GM23338 (cell line): ENCODE measurements at regions not wholly inside any gene's neighbourhood (a gene's known extent, or its start where the extent isn't known, plus 50 kb on each side); places are given as distances from the start of the nearest gene placed in this dataset.
A peak's percentile ranks its signal among the peaks of the same experiment; 100 is the strongest.

ENCODE experiments used
- ATAC-seq: fragments of 200-7000 bp; cut with Tn5 transposase; 3 replicates; pipeline ENCODE4 v1.9.1; 2020
- DNase-seq: peaks from one replicate; pipeline ENCODE4 v3.0.0-alpha.2; 2015; ENCODE audit warnings: low spot score
- H2AFZ ChIP-seq: fragments of 200-600 bp; sonication (generic); 2 replicates; pipeline ENCODE4 v1.8.0; 2016; ENCODE audit warnings: antibody characterized with exemption, mild to moderate bottlenecking, moderate library complexity
- H3F3A ChIP-seq: fragments of 200-600 bp; sonication (generic); replicated peaks from 2 replicates; pipeline ENCODE4 v1.8.0; 2017; ENCODE audit warnings: antibody characterized with exemption, mixed run types, low read depth
- H3K27ac ChIP-seq: fragments of 200-600 bp; sonication (generic); 2 replicates; pipeline ENCODE4 v1.6.1; 2016; ENCODE audit warnings: low read depth
- H3K27me3 ChIP-seq: fragments of 200-600 bp; sonication (generic); 2 replicates; pipeline ENCODE4 v1.8.0; 2016; ENCODE audit warnings: mild to moderate bottlenecking, mixed run types, moderate library complexity; ENCODE audit not compliant: insufficient read depth
- H3K36me3 ChIP-seq: fragments of 200-600 bp; sonication (generic); 2 replicates; pipeline ENCODE4 v1.8.0; 2016; ENCODE audit warnings: mild to moderate bottlenecking; ENCODE audit not compliant: insufficient read depth
- H3K4me1 ChIP-seq: fragments of 200-600 bp; sonication (generic); 2 replicates; pipeline ENCODE4 v1.8.0; 2016; ENCODE audit warnings: mild to moderate bottlenecking, moderate library complexity; ENCODE audit not compliant: insufficient read depth
- H3K4me2 ChIP-seq: fragments of 200-600 bp; sonication (generic); 2 replicates; pipeline ENCODE4 v1.7.1; 2017; ENCODE audit warnings: mixed run types
- H3K4me3 ChIP-seq: fragments of 200-600 bp; sonication (generic); 2 replicates; pipeline ENCODE4 v1.6.1; 2016; ENCODE audit warnings: mixed run types
- H3K79me2 ChIP-seq: fragments of 200-600 bp; sonication (generic); replicated peaks from 2 replicates; pipeline ENCODE4 v1.8.0; 2017; ENCODE audit warnings: mild to moderate bottlenecking; ENCODE audit not compliant: insufficient read depth
- H3K9me2 ChIP-seq: fragments of 200-600 bp; sonication (generic); 2 replicates; pipeline ENCODE4 v1.8.0; 2017; ENCODE audit not compliant: insufficient read depth
- H4K20me1 ChIP-seq: fragments of 200-600 bp; sonication (generic); replicated peaks from 2 replicates; pipeline ENCODE4 v1.8.0; 2017; ENCODE audit warnings: mild to moderate bottlenecking; ENCODE audit not compliant: insufficient read depth
- H3K27ac Mint-ChIP-seq: 2 replicates; pipeline ENCODE4 v1.8.0; 2020; ENCODE audit warnings: inconsistent platforms, mild to moderate bottlenecking, moderate library complexity, mixed read lengths
- H3K27me3 Mint-ChIP-seq: 3 replicates; pipeline ENCODE4 v1.8.0; 2022; ENCODE audit warnings: low read depth, mild to moderate bottlenecking, moderate library complexity, mixed read lengths, inconsistent platforms; ENCODE audit not compliant: insufficient read depth, poor library complexity
- H3K36me3 Mint-ChIP-seq: 3 replicates; pipeline ENCODE4 v1.8.0; 2021; ENCODE audit warnings: low read depth, mild to moderate bottlenecking, inconsistent platforms, moderate library complexity, mixed read lengths
- H3K4me1 Mint-ChIP-seq: 3 replicates; pipeline ENCODE4 v1.8.0; 2020; ENCODE audit warnings: mild to moderate bottlenecking, inconsistent platforms, mixed read lengths
- H3K4me3 Mint-ChIP-seq: 3 replicates; pipeline ENCODE4 v1.8.0; 2021; ENCODE audit warnings: moderate library complexity, mild to moderate bottlenecking, inconsistent platforms, mixed read lengths
- H3K9me3 Mint-ChIP-seq: 3 replicates; pipeline ENCODE4 v1.8.0; 2020; ENCODE audit warnings: moderate library complexity, mild to moderate bottlenecking, inconsistent platforms, mixed read lengths
- EZH2 ChIP-seq: fragments of 200-600 bp; sonication (generic); IDR thresholded peaks from one replicate; pipeline ENCODE4 v1.8.0; 2017; ENCODE audit warnings: antibody characterized with exemption, mild to moderate bottlenecking, low read depth; ENCODE audit not compliant: unreplicated experiment
- JUNB ChIP-seq: IDR thresholded peaks from one replicate; pipeline ENCODE4 v1.6.1; 2016; ENCODE audit warnings: antibody characterized with exemption; ENCODE audit not compliant: unreplicated experiment
- NANOG ChIP-seq: IDR thresholded peaks from 2 replicates; pipeline ENCODE4 v1.6.1; 2016; ENCODE audit warnings: antibody characterized with exemption, borderline replicate concordance
- POLR2AphosphoS5 ChIP-seq: IDR thresholded peaks from 2 replicates; pipeline ENCODE4 v1.6.1; 2016; ENCODE audit warnings: antibody characterized with exemption, low read depth
- STAT1 ChIP-seq: IDR thresholded peaks from one replicate; pipeline ENCODE4 v1.6.1; 2016; ENCODE audit warnings: antibody characterized with exemption; ENCODE audit not compliant: unreplicated experiment
- ZNF114 ChIP-seq: fragments of 250-450 bp; sonication (Bioruptor Pico); IDR thresholded peaks from 2 replicates; pipeline ENCODE4 v1.5.0; 2020; ENCODE audit warnings: mild to moderate bottlenecking, moderate library complexity
- ZNF331 ChIP-seq: fragments of 250-450 bp; sonication (Bioruptor Pico); IDR thresholded peaks from 2 replicates; pipeline ENCODE4 v1.5.0; 2020; ENCODE audit warnings: low read depth, mild to moderate bottlenecking, moderate library complexity
- ZNF462 ChIP-seq: fragments of 250-450 bp; sonication (Bioruptor Pico); IDR thresholded peaks from 2 replicates; pipeline ENCODE4 v1.5.0; 2020; ENCODE audit warnings: mild to moderate bottlenecking, moderate library complexity
- TF ChIP-seq, protein P1 (sequence below): IDR thresholded peaks from 2 replicates; pipeline ENCODE4 v1.6.1; 2016; ENCODE audit warnings: antibody characterized with exemption

DNA sequence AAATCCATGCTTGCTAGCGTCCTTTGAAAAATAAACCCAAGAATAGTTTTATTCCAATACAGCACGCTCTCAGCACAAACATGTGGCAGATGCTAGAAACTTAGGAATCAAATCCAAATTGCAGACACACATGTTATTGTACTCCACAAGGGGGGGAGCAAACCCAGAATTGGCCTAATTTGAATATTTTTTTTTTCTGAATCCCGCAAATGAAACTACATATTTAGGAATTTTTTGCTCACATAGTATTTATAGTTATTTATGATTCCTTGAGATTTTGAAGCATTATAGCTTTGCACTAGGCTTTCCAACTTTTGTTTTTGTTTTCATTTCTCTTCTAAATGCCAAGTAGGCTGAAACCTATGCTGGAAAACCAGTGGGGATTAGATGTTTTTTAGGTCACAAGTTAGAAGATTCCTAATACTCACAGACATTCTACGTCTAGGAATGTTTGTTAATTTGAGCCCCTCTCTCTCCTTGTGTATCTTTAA, 59.3 kb upstream of the CDH11 start (continued):
- TF ChIP-seq EZH2 (no peak), POLR2AphosphoS5 (no peak)
- TF ChIP-seq, protein P1, sequence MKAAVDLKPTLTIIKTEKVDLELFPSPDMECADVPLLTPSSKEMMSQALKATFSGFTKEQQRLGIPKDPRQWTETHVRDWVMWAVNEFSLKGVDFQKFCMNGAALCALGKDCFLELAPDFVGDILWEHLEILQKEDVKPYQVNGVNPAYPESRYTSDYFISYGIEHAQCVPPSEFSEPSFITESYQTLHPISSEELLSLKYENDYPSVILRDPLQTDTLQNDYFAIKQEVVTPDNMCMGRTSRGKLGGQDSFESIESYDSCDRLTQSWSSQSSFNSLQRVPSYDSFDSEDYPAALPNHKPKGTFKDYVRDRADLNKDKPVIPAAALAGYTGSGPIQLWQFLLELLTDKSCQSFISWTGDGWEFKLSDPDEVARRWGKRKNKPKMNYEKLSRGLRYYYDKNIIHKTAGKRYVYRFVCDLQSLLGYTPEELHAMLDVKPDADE = no peak

- H3K4me2 ChIP-seq = no peak overlapping the region
- no peak overlapping the region for H3K4me3 Mint-ChIP-seq
- no peaks in the 10 kb centered on the region for H3F3A ChIP-seq
- H3K9me2 ChIP-seq = peaks cover 3% of the 10 kb centered on the region; the same call in 1 of the 2 replicates
- no peak overlapping the region for H3K4me3 ChIP-seq
- no peak overlapping the region; the same call in 1 of the 2 replicates for H2AFZ ChIP-seq
- H3K36me3 ChIP-seq = no peaks in the 10 kb centered on the region
- no peaks in the 10 kb centered on the region for H3K27me3 ChIP-seq
- no peak overlapping the region for H3K27ac Mint-ChIP-seq
- no peak for TF ChIP-seq EZH2
- no peak for TF ChIP-seq ZNF331 (CRISPR knock-in tag)
- TF ChIP-seq, protein P1 = no peak
- TF ChIP-seq POLR2AphosphoS5 = no peak
- no peak for TF ChIP-seq JUNB
- no peak for TF ChIP-seq ZNF114 (CRISPR knock-in tag)
- H3K4me1 ChIP-seq = no peaks in the 10 kb centered on the region
- no peaks in the 10 kb centered on the region for H4K20me1 ChIP-seq
- DNase-seq (no peak), ATAC-seq (no peak)
- no peaks in the 10 kb centered on the region for H3K9me3 Mint-ChIP-seq
- H3K4me1 Mint-ChIP-seq = no peaks in the 10 kb centered on the region
- H3K36me3 Mint-ChIP-seq = no peaks in the 10 kb centered on the region
- no peak overlapping the region for H3K27ac ChIP-seq
- H3K79me2 ChIP-seq = no peaks in the 10 kb centered on the region
- peaks cover 2% of the 10 kb centered on the region for H3K27me3 Mint-ChIP-seq
Measured at GRCh38 chr16:65178151-65178550, 56.3 kb upstream of the CDH11 start.

DNA sequence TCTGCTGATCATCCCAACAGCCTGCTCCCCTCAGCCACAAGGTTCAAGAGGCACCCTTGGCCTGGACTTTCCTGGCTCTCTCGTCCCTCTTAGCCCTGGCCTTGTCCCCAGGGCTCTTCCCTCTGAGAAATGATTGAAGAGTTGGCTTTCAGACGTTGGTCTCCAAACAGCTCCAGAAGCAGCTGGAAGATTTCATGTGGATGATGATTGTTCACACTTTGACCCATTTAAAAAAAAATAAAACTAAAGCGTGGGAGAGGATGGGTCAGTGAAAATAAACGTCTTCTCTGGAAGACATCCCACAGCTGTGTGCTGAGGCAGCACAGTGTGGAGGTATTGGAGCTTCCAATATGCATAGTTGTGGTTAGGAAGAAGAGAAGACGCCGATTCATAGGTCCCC, 54.7 kb upstream of the CDH11 start:
- Mint-ChIP-seq H3K27ac (no peak overlapping the region), H3K4me3 (no peak overlapping the region), H3K36me3 (no peaks in the 10 kb centered on the region), H3K9me3 (no peaks in the 10 kb centered on the region), H3K27me3 (no peaks in the 10 kb centered on the region), H3K4me1 (no peaks in the 10 kb centered on the region)
- DNase-seq = no peak
- no peak overlapping the region for H3K4me2 ChIP-seq
- H3K4me1 ChIP-seq = no peaks in the 10 kb centered on the region
- no peaks in the 10 kb centered on the region for H4K20me1 ChIP-seq
- H3K36me3 ChIP-seq = no peaks in the 10 kb centered on the region
- H3K9me2 ChIP-seq = peaks cover 3% of the 10 kb centered on the region; the same call in 1 of the 2 replicates
- H3K4me3 ChIP-seq = no peak overlapping the region
- no peak overlapping the region for H3K27ac ChIP-seq
- no peak for ATAC-seq
- H2AFZ ChIP-seq = 0 out of 2 replicates have a peak overlapping the region, but pooled peaks have one; percentile 11
- H3F3A ChIP-seq = no peaks in the 10 kb centered on the region
- no peaks in the 10 kb centered on the region for H3K27me3 ChIP-seq
- no peaks in the 10 kb centered on the region for H3K79me2 ChIP-seq
- no peak for TF ChIP-seq JUNB
- TF ChIP-seq STAT1 = no peak
- TF ChIP-seq NANOG = no peak
- TF ChIP-seq, protein P1 = no peak
- TF ChIP-seq ZNF462 (CRISPR knock-in tag) = no peak
- no peak for TF ChIP-seq EZH2
